WTC11 (cell line): ENCODE measurements at regions not wholly inside any gene's neighbourhood (a gene's known extent, or its start where the extent isn't known, plus 50 kb on each side); places are given as distances from the start of the nearest gene placed in this dataset.
"Not testable (repeated sequence)": the region's sequence is repeated elsewhere in the genome, so short reads cannot be mapped to it uniquely, and the experiment has no call there.

Experiments used
- CBFB ChIP-seq: sonication (generic); formaldehyde crosslinking; IDR thresholded peaks from 2 replicates; pipeline ENCODE4 v1.8.1; 2022; ENCODE audit warnings: mild to moderate bottlenecking, low read depth, missing genetic modification reagents
- CTCF ChIP-seq: fragments of 200-600 bp; IDR thresholded peaks from 2 replicates; pipeline ENCODE4 v1.8.0; 2022; ENCODE audit warnings: antibody characterized with exemption
- ZNF317 ChIP-seq: sonication (generic); formaldehyde crosslinking; IDR thresholded peaks from 2 replicates; pipeline ENCODE4 v1.8.1; 2023; ENCODE audit warnings: low read depth, mild to moderate bottlenecking, moderate library complexity, missing genetic modification reagents, borderline replicate concordance

- not testable (repeated sequence) for TF ChIP-seq CBFB (CRISPR knock-in tag); ZNF317 (CRISPR knock-in tag); CTCF
These were observed 309.6 kb upstream of the FRG1 start for GRCh38 chr4:189630913-189631567.
